HuH-7 (cell line): ENCODE measurements at regions not wholly inside any gene's neighbourhood (a gene's known extent, or its start where the extent isn't known, plus 50 kb on each side); places are given as distances from the start of the nearest gene placed in this dataset.
"Not testable (repeated sequence)": the region's sequence is repeated elsewhere in the genome, so short reads cannot be mapped to it uniquely, and the experiment has no call there.

Source experiments
- DNase-seq: peaks from one replicate; pipeline ENCODE4 v3.0.0; 2011; ENCODE audit warnings: low spot score

DNA sequence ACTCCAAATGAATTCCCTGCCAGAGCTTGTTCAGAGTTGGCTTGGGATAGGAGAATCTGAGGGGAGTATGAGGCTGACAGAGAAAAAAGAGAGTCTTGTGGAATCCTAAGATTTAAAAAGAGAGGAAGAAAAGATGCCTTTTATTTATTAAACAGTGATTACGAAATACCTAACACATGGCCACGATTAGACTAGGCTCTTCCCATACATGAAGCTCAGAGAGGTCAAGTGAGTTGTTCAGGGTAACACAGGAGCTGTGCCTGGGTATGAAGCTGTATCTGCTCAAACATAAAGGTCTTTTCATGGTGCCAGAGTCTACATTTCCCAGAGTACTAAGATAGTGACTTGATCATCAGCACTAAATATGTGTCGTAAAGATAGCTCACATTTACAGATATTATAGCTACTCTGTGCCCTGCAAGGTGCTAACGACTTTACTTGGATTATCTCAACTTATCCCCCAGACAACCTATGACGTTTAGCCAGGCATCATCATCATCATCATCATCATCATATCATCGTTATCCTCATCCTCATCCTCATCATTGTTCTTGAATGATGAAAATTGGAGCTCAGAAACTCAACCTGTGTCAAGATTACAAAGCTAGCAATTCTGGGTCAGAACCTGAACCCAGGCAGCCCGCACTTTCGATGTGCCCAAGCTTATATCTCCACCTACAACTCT is 500.8 kb downstream of the NPIPA7 start:
- DNase-seq = no peak

- DNase-seq = no peak
Observed at GRCh38 chr16:16881814-16882213, 502.9 kb downstream of the NPIPA7 start.

GRCh38 chr16:16882766-16883165 is 503.8 kb downstream of the NPIPA7 start:
- DNase-seq = no peak

GRCh38 chr16:16884451-16884850 is 505.5 kb downstream of the NPIPA7 start:
- no peak for DNase-seq

DNA sequence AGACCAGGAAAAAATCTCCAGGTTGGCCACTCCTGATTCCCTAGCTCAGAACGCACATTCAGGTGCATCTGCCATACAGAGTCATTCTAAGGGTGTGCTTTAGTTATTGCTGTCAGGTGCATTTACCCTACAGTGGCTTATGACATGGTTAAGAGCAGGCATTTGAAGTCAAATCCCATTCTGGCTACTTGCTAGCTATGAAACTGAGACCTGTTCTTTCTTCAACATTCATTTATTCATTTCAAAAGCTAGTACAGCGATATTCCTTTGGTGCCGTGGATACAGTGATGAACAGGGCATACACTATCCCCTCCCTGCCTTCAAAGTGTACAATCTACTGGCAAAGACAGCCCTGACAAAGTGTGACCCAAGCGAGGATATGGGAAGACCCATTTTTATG is 508.3 kb downstream of the NPIPA7 start:
- DNase-seq = no peak

GRCh38 chr16:16890964-16891363 is 512.0 kb downstream of the NPIPA7 start:
- no peak for DNase-seq

DNA sequence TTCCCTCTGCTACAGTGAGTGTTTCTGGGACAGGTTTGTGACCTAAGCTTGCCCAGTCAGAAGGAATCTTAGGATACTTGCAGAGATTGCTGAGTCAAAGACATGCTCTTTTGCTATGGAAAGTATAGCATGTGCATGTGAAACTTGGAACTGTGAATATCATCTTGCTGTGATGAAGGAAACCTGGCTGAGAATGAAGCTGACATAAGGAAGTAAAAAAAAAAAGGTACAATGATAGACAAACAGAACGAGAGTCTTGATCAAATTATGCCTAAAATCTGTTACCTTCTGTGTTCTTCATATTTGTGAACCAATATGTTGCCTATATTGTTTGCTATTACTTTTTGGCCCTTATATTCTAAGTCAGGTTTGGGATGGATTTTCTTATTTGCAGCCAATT is 525.7 kb downstream of the NPIPA7 start:
- DNase-seq = no peak

GRCh38 chr16:16905850-16906249 is 526.9 kb downstream of the NPIPA7 start:
- DNase-seq = no peak

- no peak for DNase-seq
Observed at GRCh38 chr16:16907089-16907488, 528.1 kb downstream of the NPIPA7 start.

DNA sequence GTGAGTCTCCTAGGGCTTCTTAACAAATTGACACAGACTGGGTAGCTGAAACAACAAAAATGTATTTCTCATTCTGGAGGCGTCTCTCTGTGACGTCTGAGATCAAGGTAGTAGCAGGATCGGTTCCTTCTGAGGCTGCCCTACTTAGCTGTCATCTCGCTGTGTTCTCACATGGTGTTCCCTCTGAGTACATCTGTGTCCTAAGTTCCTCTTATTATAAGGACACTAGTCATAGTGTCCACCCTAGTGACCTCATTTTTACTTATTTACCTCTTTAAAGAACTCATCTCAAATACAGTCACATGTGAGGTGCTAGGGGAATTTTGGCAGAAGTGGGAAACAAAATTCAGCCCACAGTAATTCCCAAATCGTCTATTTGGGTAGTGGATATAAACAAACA is 529.1 kb downstream of the NPIPA7 start:
- no peak for DNase-seq

DNA sequence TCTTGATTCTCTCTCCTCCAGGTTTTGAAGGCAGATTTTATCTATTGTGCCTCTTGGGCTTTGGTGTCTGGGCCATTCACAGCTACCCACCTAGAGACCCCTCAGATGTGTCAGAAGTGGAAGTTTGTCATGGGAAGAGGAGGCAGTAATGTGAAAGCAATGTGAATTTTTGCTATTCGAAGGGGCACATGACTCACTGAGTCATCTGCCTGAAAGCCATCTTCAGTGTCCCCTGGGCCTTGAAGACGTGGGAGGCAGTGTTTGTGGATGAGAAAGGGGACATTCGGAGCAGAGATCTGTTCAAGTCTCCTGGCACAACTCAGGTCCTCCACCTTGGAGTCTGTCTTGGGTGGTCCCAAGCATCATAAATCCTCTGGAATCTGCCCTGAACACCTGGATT is 530.2 kb downstream of the NPIPA7 start:
- no peak for DNase-seq

- no peak for DNase-seq
Observed at GRCh38 chr16:16910666-16911065, 531.7 kb downstream of the NPIPA7 start.

- no peak for DNase-seq
Observed at GRCh38 chr16:16915771-16916170, 536.8 kb downstream of the NPIPA7 start.

DNA sequence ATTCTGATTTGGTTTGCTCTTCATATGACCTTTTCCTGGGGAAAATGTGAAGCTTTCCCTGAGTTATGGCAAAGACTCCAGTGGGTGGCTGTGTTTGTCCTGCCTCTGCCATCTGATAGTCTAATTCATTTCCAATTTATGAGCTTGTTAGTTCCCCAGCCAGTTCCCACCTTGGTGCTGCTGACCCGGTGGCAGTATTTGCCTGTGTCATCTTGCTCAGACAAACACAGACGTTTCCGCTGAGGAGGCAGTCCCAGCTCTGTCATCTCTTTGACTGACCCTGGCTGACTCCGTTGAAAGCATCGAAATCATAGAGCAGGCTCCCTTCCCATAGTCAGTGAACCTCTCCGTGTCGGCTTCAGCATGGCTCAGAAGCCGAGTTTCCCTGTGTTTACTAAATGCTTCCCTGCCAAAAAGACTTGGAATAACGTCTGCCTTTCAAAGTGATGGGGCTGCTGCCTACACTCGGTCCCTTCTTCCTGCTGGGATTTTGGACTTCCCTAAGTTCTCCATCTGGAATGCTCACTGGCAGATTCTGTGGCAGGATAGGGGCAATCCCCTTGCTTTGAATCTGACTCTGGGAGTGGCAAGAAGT is 538.3 kb downstream of the NPIPA7 start:
- DNase-seq = no peak

DNA sequence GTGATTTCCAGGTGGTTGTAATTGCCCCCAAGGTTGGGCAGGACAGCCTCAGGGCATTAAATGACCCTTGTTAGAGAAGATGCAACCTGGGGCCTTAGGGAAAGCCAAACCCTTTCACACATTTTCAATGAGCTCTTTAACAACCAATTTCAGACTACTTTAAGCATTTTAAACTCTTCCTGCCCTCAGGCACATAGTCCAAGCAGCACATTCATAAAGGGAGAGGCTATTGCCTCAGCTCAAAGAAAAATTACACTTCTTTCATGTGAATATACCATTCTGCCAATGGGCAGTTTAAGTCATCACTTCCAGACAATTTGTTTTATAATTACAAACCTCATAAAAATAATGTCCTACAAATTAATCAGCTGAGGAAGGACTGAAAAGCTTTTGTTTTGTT is 544.5 kb downstream of the NPIPA7 start:
- no peak for DNase-seq

DNA sequence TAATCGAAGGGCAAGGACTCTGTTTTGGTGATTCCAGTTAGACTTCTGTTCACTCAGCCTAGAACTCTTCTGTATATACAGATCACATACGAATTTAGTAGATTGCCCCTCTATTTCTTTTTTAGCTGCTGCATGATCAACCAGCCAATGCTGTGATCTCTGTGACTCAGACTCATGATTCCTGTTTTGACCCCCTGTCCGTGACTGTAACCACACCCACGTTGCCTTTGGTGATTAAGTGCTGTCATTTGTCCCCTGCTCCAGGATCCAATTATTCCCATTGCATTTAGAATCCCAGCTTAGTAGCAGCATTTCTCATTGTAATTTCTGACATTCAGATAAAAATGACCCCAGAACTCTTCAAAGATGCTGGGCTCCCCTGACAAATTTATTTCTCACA is 545.7 kb downstream of the NPIPA7 start:
- DNase-seq = no peak

GRCh38 chr16:16925432-16925831 is 545.3 kb downstream of the XYLT1 start:
- DNase-seq = no peak

DNA sequence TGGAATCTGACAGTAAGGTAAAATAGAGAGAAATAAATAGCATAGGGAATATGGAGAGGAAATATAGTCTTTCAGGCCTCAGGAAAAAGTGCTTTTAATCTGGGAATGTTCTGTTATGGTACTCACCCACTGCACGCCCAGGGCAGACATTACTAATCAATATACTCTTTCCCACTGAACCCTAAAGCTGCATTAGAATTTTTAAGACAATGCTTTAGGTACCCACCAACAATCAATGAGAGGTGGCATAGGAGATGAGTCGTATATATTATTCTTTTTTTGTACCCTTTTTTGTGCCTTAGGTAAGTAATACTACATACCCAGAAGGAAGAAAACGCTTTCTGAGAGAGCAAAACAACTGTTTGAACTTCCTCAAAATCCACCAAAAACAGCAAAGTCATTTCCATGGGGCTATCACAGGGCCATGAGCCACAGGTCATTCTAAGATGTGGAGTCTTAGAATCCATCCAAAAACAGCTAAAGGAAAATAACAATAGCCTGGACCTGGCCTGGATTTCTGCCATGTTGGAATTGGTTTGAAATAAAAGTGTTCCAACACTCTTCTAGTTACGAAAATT is 542.1 kb downstream of the XYLT1 start:
- DNase-seq = no peak

DNA sequence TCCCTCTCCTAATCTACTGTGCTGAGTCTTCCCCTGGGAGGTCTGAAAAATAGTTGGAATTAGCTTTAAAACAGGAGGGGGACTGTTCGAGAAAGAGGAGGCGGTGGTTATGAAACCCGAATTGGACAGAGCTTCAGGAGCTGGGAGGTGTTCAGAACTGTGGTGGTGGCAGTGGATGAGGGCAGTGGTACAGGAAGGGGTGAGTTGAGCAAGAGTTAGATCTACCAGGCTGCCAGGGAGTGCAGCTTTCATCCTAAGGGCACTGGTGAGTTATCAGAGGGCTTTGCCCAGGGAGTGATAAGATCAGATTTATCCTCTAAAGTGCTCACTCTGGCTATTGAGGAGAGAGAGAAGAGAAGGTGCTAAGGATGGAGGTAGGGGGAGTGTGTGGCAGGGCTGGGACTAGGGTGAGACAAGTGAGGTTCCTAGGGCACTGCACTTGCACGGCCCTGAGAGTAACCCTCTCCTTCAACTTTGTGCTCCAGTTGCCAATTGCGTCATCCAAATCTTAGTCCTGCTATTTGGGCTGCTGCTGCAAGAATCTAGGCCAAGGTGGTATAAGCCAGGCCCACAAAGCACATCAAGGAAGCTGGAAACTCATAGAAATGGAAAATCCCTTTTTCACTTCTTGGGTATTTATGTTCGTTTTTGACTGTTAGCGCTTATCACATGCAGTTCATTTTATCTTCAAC is 540.3 kb downstream of the XYLT1 start:
- no peak for DNase-seq

DNA sequence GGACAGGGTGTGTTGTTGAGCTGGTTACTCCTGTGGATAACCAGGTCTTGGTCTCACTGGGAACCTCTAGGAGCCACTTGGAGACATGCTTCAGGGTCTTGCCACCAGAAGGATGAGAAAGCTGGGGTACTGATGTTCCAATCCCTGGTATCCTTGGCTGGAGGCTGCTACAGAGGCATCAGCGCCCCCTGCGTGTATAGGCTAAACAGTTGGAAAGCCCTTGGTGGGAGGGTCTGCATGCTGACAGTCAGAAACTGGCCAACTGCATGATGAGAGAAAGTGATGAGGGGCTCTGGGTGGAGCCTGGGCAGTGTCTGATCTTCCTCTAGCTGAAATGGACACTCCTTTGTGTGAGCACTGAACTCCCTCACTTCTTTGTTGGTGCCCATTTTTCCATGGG is 536.9 kb downstream of the XYLT1 start:
- DNase-seq = no peak

DNA sequence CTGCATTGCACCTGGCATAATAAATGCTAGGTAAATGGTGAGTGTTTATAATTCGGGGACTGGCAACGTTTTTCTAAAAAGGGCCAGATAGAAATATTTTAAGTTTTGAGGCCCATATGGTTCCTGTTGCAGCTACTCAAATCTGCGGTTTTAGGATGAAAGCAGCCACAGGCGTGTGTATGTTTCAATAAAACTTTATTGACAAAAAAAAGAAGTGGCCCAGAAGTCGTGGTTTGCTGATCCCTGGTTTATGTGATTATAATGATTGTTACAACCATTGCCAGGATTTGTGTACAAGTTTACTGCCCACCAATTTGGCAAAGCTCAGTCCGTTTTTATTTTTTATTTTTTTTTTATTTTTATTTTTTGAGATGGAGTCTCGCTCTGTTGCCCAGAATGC is 536.1 kb downstream of the XYLT1 start:
- no peak for DNase-seq

DNA sequence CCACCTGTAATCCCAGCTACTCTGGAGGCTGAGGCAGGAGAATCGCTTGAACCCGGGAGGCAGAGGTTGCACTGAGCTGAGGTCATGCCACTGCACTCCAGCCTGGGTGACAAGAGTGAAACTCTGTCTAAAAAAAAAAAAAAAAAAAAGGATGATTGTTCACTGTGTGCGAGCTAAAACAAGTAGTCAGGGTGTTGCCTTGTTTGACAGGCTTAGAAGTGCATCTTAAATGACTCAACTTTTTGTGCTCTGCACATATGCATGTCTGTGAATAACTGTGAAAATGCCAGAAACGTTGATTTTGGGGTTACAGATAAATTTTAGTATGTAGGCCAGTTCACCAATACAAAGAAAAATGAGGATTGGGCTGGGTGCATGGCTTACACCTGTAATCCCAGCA is 534.9 kb downstream of the XYLT1 start:
- not testable (repeated sequence) for DNase-seq

GRCh38 chr16:16937576-16937975 is 533.2 kb downstream of the XYLT1 start:
- DNase-seq = no peak
